DMS53 (cell line): ENCODE measurements at regions not wholly inside any gene's neighbourhood (a gene's known extent, or its start where the extent isn't known, plus 50 kb on each side); places are given as distances from the start of the nearest gene placed in this dataset.

Source experiments
- DNase-seq: peaks from one replicate; lab custom pipeline; 2025; lab: John Stamatoyannopoulos, UW

- DNase-seq = no peak
Measured at GRCh38 chr12:97274386-97274785, 188.2 kb upstream of the RMST start.

GRCh38 chr12:97275256-97275655 lies 187.3 kb upstream of the RMST start:
- DNase-seq = no peak

- DNase-seq = no peak
Measured at GRCh38 chr12:97275728-97276590, 186.6 kb upstream of the RMST start.

- no peak for DNase-seq
Measured at GRCh38 chr12:97276661-97277429, 185.8 kb upstream of the RMST start.

- peak; percentile 18 for DNase-seq
Measured at GRCh38 chr12:97283297-97283696, 179.3 kb upstream of the RMST start.

GRCh38 chr12:97288531-97288930 lies 174.1 kb upstream of the RMST start:
- no peak for DNase-seq

- no peak for DNase-seq
Measured at GRCh38 chr12:97292588-97292987, 170.0 kb upstream of the RMST start.

GRCh38 chr12:97293541-97293940 lies 169.1 kb upstream of the RMST start:
- DNase-seq = no peak

GRCh38 chr12:97299847-97300246 lies 162.8 kb upstream of the RMST start:
- DNase-seq = no peak

GRCh38 chr12:97300431-97300830 lies 162.2 kb upstream of the RMST start:
- DNase-seq = no peak

GRCh38 chr12:97300891-97301290 lies 161.7 kb upstream of the RMST start:
- no peak for DNase-seq

- no peak for DNase-seq
Measured at GRCh38 chr12:97301576-97301975, 161.0 kb upstream of the RMST start.

- no peak for DNase-seq
Measured at GRCh38 chr12:97305651-97306050, 157.0 kb upstream of the RMST start.

GRCh38 chr12:97306147-97306546 lies 156.5 kb upstream of the RMST start:
- DNase-seq = no peak

GRCh38 chr12:97308576-97309198 lies 153.9 kb upstream of the RMST start:
- DNase-seq = peak; percentile 81

- no peak for DNase-seq
Measured at GRCh38 chr12:97309921-97310320, 152.7 kb upstream of the RMST start.

- DNase-seq = no peak
Measured at GRCh38 chr12:97312570-97313135, 150.0 kb upstream of the RMST start.

GRCh38 chr12:97313471-97314190 lies 149.0 kb upstream of the RMST start:
- no peak for DNase-seq

- DNase-seq = no peak
Measured at GRCh38 chr12:97316321-97316720, 146.3 kb upstream of the RMST start.

GRCh38 chr12:97321621-97322020 lies 141.0 kb upstream of the RMST start:
- no peak for DNase-seq

- no peak for DNase-seq
Measured at GRCh38 chr12:97322388-97322787, 140.2 kb upstream of the RMST start.

GRCh38 chr12:97323154-97323553 lies 139.4 kb upstream of the RMST start:
- no peak for DNase-seq
